Lower leg skin (tissue), 3 donors: ENCODE measurements at regions not wholly inside any gene's neighbourhood (a gene's known extent, or its start where the extent isn't known, plus 50 kb on each side); places are given as distances from the start of the nearest gene placed in this dataset.

Source experiments
- CTCF ChIP-seq, 3 donors: fragments of 450-650 bp; IDR thresholded peaks; one replicate each; pipeline ENCODE4 v1.5.1; 2016; ENCODE audit warnings: antibody characterized with exemption in 3 of 3, mild to moderate bottlenecking in 3 of 3, moderate library complexity in 2 of 3
- POLR2A ChIP-seq, 2 donors: fragments of 450-650 bp; IDR thresholded peaks; one replicate each; pipeline ENCODE4 v1.6.1; 2016 to 2017; ENCODE audit warnings: antibody characterized with exemption in 2 of 2, mild to moderate bottlenecking in 1 of 2, moderate library complexity in 1 of 2

- TF ChIP-seq CTCF (IDR thresholded peaks at IDR 0.05) (no peak), POLR2A (IDR thresholded peaks at IDR 0.05) (no peak)
Observed at GRCh38 chr3:170732660-170733245, 137.2 kb downstream of the RPL22L1 start.
